ENCODE measurements at regions not wholly inside any gene's neighbourhood (a gene's known extent, or its start where the extent isn't known, plus 50 kb on each side); places are given as distances from the start of the nearest gene placed in this dataset.
A peak's percentile ranks its signal among the peaks of the same experiment; 100 is the strongest.

DNA sequence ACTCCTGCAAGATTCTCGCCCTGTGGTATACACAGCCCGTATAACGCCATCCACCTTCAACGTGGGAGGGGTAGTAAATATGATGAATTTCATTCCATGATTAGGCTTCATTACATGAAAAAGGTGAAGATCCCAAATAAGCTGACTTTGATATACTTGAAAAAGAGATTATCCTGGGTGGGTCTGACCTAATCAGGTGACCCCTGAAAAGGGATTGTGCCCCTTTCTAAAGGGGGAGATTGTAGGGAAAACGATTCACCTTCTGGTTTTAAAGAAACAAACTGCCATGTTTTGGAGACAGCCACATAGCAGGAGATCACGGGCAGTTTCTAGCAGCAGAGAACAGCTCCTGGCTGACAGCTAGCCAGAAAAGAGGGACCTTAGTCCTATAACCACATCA is 155.1 kb upstream of the SMLR1 start:
- ATAC-seq (no peak), DNase-seq (ENCODE audit: low spot score in 2 of 2) (no peak)
- Mint-ChIP-seq H3K36me3 (peaks cover 10% of the 10 kb centered on the region in 2 donors), H3K9me3 (peaks cover 7 to 9% of the 10 kb centered on the region in 2 donors), H3K27ac (no peak overlapping the region)

DNA sequence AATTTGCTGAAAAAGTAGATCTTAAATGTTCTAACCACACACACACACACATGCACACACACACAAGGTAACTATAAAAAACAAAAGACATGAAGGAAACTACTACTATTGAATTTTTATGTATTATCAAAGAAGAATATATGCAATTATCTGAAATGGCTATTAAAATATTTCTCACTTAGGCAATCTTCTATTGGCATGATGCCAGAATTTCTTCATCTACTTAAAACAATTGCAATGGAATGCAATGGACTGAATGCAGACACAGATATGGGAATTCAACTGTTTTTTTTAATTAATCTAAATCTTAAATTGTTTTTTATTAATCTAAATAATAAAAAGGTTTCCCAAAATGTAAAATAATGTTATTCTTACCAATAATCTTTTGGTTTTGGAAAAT is 152.6 kb upstream of the SMLR1 start:
- Mint-ChIP-seq H3K27ac (no peak overlapping the region), H3K9me3 (peaks cover 14 to 20% of the 10 kb centered on the region in 2 donors), H3K36me3 (peaks cover 23 to 32% of the 10 kb centered on the region in 2 donors)
- DNase-seq (ENCODE audit: low spot score in 2 of 2) (no peak), ATAC-seq (no peak)

DNA sequence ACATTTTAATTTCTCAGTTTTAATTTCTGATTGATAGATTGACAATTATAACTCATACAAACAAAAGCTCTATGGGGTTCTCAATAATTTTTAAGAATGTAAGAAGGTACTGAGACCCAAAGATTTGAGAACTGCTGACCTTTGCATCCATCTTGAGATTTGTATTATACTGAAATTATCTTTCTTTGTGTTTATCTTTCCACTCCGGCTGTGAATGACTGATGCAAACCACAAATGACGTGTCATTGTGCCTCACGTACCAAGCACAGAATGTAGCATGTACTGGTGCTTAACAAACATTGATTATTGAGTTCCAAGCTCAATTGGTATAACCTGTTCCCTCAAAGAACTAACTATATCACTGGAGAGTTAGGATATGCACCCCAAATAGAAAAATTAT is 152.1 kb upstream of the SMLR1 start:
- Mint-ChIP-seq H3K9me3 (peaks cover 14 to 20% of the 10 kb centered on the region in 2 donors), H3K27ac (no peak overlapping the region)
- DNase-seq (ENCODE audit: low spot score in 2 of 2), result no peak

DNA sequence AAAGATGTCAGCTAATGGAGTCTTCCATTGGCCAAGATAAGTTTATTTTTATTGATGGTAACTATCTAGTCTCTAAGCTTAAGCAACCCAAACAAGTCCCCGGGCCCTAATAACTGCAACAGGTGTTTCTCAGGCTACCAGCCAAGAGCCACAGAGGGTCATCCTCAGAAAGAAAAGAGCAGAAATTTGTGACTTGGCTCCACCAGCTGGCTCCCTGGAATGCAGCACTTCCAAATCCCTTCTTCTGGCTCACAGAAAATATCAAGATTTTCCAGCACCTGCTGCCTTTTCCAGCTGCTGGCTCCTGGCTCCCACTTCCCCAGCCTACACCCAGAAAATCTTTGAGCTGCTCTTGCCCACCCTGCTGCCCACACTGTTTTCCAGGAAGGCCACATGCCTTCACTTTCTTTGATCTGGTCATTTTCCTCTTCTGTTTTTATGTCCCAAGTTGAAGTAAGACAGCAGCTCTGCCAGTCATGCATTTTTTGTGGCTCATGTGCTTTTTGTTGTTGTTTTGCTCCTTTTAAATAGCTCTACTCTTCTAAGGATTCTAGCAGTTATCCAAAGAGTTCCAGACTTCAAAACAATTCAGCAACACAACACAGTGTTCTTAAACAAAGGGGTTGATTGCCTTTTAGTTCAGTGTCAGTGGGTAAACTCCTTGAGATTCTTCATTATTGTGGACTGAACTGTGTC is 151.0 kb upstream of the SMLR1 start:
- Mint-ChIP-seq H3K9me3 (peaks cover 14 to 20% of the 10 kb centered on the region in 2 donors), H3K27ac (peak overlapping the region in 1 of 2 donors; percentile 88), H3K36me3 (peaks cover 23 to 33% of the 10 kb centered on the region in 2 donors)
- DNase-seq (ENCODE audit: low spot score in 2 of 2) (no peak), ATAC-seq (no peak)

More for the DNA sequence above, 152.1 kb upstream of the SMLR1 start:
- no peak for ATAC-seq
- H3K36me3 Mint-ChIP-seq, result peaks cover 23 to 33% of the 10 kb centered on the region in 2 donors

DNA sequence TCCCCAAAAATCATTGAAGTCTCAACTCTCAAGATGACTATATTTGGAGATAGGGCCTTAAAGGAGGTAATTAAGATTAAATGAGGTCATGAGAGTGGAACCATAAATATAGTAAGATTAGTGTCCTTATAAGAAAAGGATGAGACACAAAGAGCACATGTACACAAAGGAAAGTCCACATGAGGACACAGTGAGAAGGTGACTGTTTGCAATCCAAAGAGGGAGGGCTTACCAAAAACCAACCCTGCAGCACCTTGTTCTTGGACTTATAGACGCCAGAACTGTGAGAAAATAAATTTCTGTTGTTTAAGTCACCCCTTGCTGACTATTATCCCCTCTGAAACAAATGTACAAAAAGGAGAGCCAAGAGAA is 150.4 kb upstream of the SMLR1 start:
- peaks cover 23 to 33% of the 10 kb centered on the region in 2 donors for H3K36me3 Mint-ChIP-seq
- ATAC-seq (peak in 1 of 2 donors; percentile 58), DNase-seq (ENCODE audit: low spot score in 2 of 2) (no peak)
- peaks cover 14 to 20% of the 10 kb centered on the region in 2 donors for H3K9me3 Mint-ChIP-seq
- H3K27ac Mint-ChIP-seq, result peak overlapping the region in 1 of 2 donors; percentile 88

DNA sequence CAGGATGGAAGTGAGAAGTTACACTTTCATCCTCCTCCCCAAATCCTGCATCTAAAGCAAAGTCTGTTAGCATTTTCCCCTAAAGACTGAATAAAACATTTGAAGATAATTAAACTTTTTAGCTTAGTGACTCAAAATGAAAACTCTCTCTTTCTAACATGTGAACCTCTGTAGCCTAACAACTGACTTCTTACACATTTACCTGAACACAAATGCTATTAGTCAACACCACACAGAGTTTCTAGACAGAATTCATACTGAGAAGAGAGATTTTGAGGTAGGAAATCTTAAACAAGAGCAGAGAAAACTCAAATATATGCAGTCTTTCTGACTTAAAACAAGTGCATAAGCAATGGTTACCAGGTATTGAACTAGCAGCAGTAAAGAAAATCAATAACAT is 149.9 kb upstream of the SMLR1 start:
- Mint-ChIP-seq H3K9me3 (peaks cover 14 to 20% of the 10 kb centered on the region in 2 donors), H3K27ac (peak overlapping the region in 1 of 2 donors; percentile 60), H3K36me3 (peaks cover 23 to 33% of the 10 kb centered on the region in 2 donors)
- DNase-seq (ENCODE audit: low spot score in 2 of 2) (no peak), ATAC-seq (peak in 1 of 2 donors; percentile 94)

DNA sequence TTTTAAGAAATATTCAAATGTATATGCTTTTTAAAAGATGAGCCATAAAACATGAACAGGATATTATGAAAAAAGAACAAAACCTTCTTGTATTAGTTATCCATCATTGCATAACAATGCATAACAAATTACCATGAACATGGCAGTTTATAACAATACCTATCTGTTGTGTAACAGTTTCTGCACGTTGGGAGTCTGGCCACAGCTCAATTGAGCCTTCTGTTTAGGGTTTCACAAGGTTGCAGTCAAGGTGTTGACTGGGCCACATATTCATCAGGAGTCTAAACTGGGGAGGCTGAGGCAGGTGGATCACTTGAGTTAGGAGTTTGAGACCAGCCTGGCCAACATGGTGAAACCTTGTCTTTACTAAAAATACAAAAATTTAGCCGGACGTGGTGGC is 149.4 kb upstream of the SMLR1 start:
- H3K27ac Mint-ChIP-seq, result no peak overlapping the region
- ATAC-seq (no peak), DNase-seq (ENCODE audit: low spot score in 2 of 2) (no peak)
- peaks cover 14 to 20% of the 10 kb centered on the region in 2 donors for H3K9me3 Mint-ChIP-seq
- H3K36me3 Mint-ChIP-seq, result peaks cover 23 to 33% of the 10 kb centered on the region in 2 donors

DNA sequence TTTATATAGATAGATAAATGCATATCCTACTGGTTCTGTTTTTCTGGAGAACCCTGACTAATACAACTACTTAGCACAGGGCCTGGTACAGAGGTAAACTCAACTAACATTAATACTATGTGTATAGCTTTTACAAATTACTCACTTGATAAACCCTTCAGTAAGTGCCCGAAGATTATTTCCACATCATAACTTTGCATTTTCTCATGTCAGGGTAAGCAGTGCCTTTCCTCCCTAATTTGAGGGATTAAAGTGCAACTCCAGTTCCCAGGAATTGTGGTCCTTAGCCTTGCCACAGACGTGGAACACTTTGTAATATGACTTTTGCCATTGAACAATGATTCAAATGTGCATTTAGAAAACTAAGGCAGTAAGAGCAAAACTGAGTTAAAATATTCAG is 147.5 kb upstream of the SMLR1 start:
- H3K27ac Mint-ChIP-seq, result no peak overlapping the region
- DNase-seq (ENCODE audit: low spot score in 2 of 2) (no peak), ATAC-seq (no peak)
- peaks cover 23 to 33% of the 10 kb centered on the region in 2 donors for H3K36me3 Mint-ChIP-seq
- peaks cover 14 to 20% of the 10 kb centered on the region in 2 donors for H3K9me3 Mint-ChIP-seq

DNA sequence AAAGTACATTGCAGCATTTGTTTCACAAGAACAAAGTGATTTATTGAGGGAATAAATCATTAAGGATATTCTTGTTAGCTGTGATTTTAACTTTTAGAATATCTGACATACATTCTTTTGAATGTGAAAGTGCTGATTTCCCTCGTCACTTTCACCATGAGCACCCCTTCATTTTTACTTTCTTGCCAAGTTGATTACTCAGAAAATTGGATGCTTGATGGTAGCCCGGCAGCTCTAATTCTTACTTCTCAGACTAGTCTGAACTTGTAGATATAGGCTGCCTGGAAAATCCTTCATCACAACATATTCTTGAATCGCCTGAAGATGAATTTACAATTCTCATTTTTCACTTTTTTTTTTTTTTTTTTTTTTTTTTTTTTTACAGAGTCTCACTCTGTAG is 147.1 kb upstream of the SMLR1 start:
- ATAC-seq, result no peak

DNA sequence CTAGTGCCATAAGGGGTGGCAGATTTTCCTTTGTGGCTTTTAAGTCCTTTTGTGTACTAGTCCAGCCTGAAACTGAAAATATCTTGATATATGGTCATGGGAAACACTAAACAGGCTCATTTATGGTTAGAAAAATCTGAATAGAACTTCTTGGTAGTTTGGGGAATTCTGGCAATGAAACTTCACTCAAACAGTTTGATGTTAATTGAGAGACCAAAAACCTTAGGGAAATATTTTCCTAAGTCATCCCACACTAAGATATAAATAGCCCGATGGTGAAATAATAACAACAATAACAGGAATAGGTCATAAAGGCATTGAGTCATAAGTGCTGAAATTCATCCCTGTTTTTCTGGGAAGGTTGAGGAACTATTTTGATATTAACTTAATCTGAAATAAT is 146.2 kb upstream of the SMLR1 start:
- DNase-seq (ENCODE audit: low spot score in 2 of 2) (no peak), ATAC-seq (no peak)
- Mint-ChIP-seq H3K9me3 (peaks cover 20 to 21% of the 10 kb centered on the region in 2 donors), H3K27ac (no peak overlapping the region), H3K36me3 (peaks cover 23 to 30% of the 10 kb centered on the region in 2 donors)

More for the DNA sequence above, 147.1 kb upstream of the SMLR1 start:
- Mint-ChIP-seq H3K9me3 (peaks cover 14 to 20% of the 10 kb centered on the region in 2 donors), H3K27ac (no peak overlapping the region), H3K36me3 (peaks cover 23 to 33% of the 10 kb centered on the region in 2 donors)
- DNase-seq (ENCODE audit: low spot score in 2 of 2), result no peak

DNA sequence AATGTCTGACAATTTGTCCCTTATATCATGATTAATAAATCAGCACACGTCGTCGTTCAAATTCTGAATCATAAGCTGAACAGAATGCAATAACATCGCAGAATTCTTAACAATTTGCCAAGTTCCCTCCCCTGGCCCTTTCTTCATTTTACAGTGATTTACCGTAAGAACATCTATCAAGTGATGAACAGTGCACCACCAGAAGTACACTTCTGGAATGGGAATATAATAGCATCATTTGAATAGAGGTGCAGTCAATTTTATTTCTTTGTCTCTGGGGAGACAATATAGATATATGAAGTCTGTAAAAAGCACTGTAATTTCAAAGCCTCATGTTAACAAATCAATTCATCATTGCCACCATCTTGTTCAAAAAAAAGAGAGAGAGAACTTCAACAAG is 145.1 kb upstream of the SMLR1 start:
- no peak for ATAC-seq
- DNase-seq (ENCODE audit: low spot score in 2 of 2), result no peak
- H3K36me3 Mint-ChIP-seq, result peaks cover 14 to 24% of the 10 kb centered on the region in 2 donors
- no peak overlapping the region for H3K27ac Mint-ChIP-seq
- peaks cover 12 to 14% of the 10 kb centered on the region in 2 donors for H3K9me3 Mint-ChIP-seq

DNA sequence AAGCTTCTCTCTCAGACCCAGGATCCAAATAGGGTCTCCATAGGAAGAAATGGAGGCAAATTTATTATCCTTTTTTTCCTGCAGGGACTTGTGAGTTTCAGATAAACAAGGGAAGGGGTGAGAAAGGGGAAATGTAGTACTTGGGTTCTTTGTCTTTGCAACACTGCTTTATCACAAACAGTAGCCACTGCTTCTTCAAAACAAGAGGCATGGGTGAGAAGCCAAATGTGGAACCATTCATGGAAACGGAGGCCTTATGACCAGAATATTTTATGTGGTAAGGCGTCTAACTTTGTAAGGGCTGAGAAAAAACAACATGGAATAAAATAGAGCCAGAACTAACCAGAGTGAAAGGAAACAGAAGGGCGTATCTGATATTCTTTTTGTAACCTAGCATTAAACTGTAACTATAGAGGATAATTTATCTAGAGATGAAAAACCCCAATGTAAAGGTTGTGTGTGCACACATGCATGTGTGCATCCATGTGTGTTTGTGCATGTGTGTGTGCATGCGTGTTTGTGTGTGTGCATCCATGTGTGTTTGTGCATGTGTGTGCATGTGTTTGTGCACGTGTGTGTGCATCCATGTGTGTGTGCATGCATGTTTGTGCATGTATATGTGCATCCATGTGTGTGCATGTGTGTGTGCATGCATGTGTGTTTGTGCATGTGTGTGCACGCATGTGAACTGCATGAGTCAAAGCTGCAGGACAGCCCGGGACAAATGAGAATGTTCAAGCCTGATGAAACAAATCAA is 143.3 kb upstream of the SMLR1 start:
- no peak overlapping the region for H3K27ac Mint-ChIP-seq
- H3K36me3 Mint-ChIP-seq, result peaks cover 0 to 8% of the 10 kb centered on the region in 2 donors
- ATAC-seq, result no peak
- DNase-seq (ENCODE audit: low spot score in 2 of 2), result no peak
- peaks cover 0 to 7% of the 10 kb centered on the region in 2 donors for H3K9me3 Mint-ChIP-seq

DNA sequence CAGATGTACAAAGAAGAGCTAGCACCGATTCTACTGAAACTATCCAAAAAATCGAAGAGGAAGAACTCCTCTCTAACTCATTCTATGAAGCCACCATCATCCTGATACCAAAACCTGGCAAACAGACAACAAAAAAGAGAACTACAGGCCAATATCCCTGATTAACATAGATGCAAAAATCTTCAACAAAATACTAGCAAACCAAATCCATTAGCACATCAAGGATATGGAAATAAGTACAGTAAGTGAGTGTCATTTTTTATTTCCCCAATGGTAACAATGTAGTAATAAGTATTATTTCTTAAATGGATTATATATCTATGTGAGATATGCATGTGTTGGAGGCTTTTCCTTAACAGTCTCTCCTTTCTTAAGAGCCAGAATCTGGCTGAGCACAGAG is 134.5 kb upstream of the SMLR1 start:
- Mint-ChIP-seq H3K36me3 (no peaks in the 10 kb centered on the region), H3K9me3 (peaks cover 3 to 9% of the 10 kb centered on the region in 2 donors), H3K27ac (no peak overlapping the region)
- ATAC-seq (no peak), DNase-seq (ENCODE audit: low spot score in 2 of 2) (no peak)

DNA sequence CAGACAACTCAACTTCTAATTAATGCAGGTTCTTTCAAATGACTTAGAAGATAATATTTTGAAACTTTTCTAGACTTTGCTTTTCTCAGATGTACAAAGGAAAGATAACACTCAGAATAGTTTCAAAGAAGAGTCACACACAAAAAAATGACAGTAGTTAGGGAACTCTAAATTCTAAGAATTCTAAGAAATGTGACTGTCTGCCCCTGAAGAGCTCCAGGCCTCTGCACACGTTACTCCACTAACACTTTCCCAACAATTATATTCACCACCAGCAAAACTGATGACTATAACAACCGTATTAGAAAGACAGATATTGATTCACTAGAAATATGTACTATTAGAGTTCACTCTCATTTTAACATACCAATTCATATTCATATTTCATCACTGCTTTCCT is 133.3 kb upstream of the SMLR1 start:
- DNase-seq (ENCODE audit: low spot score in 2 of 2) (no peak), ATAC-seq (no peak)
- Mint-ChIP-seq H3K9me3 (peaks cover 3 to 9% of the 10 kb centered on the region in 2 donors), H3K27ac (no peak overlapping the region), H3K36me3 (no peaks in the 10 kb centered on the region)

DNA sequence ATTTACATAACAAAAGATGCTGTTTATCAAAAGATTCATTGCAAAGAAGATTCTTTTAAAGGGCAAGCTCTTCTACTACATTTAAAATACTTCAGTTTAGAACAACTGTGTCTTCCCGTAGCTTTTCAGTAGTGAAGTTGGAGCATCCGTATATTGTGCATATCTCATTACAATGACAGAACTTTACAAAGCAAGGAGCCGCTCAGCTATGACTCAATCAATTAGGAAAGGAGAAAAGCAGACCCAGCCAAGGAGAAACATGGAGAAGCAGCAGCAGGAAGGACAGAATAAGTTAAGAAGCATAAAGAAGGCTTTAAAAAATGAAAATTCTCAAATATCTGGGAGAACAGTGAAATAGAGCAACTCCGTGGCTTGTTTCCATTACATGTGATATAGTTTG is 132.6 kb upstream of the SMLR1 start:
- no peak overlapping the region for H3K27ac Mint-ChIP-seq
- DNase-seq (ENCODE audit: low spot score in 2 of 2), result no peak
- peaks cover 3 to 9% of the 10 kb centered on the region in 2 donors for H3K9me3 Mint-ChIP-seq
- ATAC-seq, result no peak
- H3K36me3 Mint-ChIP-seq, result no peaks in the 10 kb centered on the region

DNA sequence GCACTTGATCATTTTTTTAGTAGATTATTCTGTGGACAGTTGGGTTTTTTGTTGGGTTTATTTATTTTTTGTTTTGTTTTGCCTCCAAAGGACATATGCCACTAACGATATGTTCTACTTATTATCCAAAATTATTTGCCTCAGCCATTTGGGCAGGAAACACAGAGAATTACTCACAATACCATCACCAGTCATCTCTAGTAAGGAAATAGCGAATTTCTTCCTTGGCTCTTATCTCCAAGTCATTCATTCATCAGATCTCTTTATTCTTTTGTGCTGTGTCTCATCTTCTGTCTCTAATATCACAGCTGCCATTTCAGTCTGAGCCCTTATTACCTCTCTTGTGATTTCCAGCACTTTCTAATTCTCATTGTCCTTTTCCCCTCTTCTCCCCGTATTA is 130.4 kb upstream of the SMLR1 start:
- no peaks in the 10 kb centered on the region for H3K36me3 Mint-ChIP-seq
- H3K27ac Mint-ChIP-seq, result no peak overlapping the region
- DNase-seq (ENCODE audit: low spot score in 2 of 2) (no peak), ATAC-seq (no peak)
- peaks cover 3 to 9% of the 10 kb centered on the region in 2 donors for H3K9me3 Mint-ChIP-seq

DNA sequence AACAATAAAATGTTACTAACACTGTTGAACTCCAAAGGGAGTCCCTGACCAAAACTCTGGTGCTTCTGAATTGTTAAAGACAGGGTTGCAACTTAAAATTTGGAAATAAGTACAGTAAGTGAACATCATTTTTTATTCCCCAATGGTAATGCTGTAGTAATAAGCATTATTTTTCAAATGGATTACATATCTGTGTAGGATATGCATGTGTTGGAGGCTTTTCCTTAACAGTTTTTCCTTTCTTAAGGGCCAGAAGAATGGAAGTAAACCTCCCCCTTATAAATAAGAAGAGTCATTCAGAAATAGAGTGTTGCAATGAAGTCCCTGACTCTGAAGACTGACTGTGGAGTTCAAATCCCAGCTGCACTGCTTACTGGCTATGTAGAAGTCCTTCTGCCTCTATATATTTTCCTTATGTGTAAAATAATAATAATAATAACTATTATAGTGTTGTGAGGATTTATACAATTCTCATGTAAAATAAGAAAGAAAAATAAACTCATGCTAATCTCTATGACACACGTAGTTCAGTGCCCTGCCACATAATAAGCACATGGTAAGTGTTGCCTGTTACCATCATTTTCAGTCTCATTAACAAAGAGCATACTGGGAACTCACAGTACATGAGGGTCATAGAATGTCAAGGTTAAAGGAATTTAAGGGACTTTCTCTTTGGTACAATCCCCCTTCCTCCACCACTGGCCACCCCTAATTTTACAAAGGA is 129.8 kb upstream of the SMLR1 start:
- H3K9me3 Mint-ChIP-seq, result peaks cover 3 to 9% of the 10 kb centered on the region in 2 donors
- H3K27ac Mint-ChIP-seq, result no peak overlapping the region
- peak; percentile 60 to 61 for ATAC-seq
- H3K36me3 Mint-ChIP-seq, result no peaks in the 10 kb centered on the region
- no peak for DNase-seq (ENCODE audit: low spot score in 2 of 2)
